Tibial nerve (tissue), 4 donors: ENCODE measurements at regions not wholly inside any gene's neighbourhood (a gene's known extent, or its start where the extent isn't known, plus 50 kb on each side); places are given as distances from the start of the nearest gene placed in this dataset.
A peak's percentile ranks its signal among the peaks of the same experiment; 100 is the strongest.

Experiments
- DNase-seq, 2 donors: peaks; one replicate each; pipeline ENCODE4 v3.0.0-alpha.2; 2019; ENCODE audit warnings: low spot score in 2 of 2
- H3K27ac ChIP-seq, 4 donors: fragments of 200-600 bp; sonication (generic) in 3 of 4; one replicate each; pipeline ENCODE4 v1.5.1; 2017 to 2019; ENCODE audit warnings: mild to moderate bottlenecking in 1 of 4
- H3K27me3 ChIP-seq, 2 donors: fragments of 200-600 bp; sonication (generic) in 1 of 2; one replicate each; pipeline versions ENCODE4 v1.5.1 to v1.6.0; 2017 to 2019
- H3K36me3 ChIP-seq, 3 donors: fragments of 200-600 bp; sonication (generic); one replicate each; pipeline ENCODE4 v1.5.1; 2018 to 2019
- H3K4me1 ChIP-seq, 4 donors: fragments of 200-600 bp; sonication (generic) in 3 of 4; one replicate each; pipeline ENCODE4 v1.5.1; 2017 to 2019
- H3K4me3 ChIP-seq, 4 donors: fragments of 200-600 bp; sonication (generic) in 3 of 4; one replicate each; pipeline ENCODE4 v1.5.1; 2017 to 2019; ENCODE audit warnings: mild to moderate bottlenecking in 1 of 4, moderate library complexity in 1 of 4
- H3K9me3 ChIP-seq, 4 donors: fragments of 200-600 bp; sonication (generic) in 3 of 4; one replicate each; pipeline ENCODE4 v1.5.1; 2017 to 2019
- EP300 ChIP-seq, 2 donors: sonication (generic); formaldehyde crosslinking; IDR thresholded peaks; one replicate each; pipeline ENCODE4 v1.6.1; 2017; ENCODE audit warnings: antibody characterized with exemption in 2 of 2, mild to moderate bottlenecking in 1 of 2
- POLR2A ChIP-seq, 2 donors: fragments of 450-650 bp; IDR thresholded peaks; one replicate each; pipeline ENCODE4 v1.6.1; 2017; ENCODE audit warnings: antibody characterized with exemption in 2 of 2, mild to moderate bottlenecking in 2 of 2, moderate library complexity in 2 of 2
- WGBS, 2 donors: methylation state at CpG; one replicate each; pipeline ENCODE4 v1.1.5; 2018; 5-methylcytosine and 5-hydroxymethylcytosine counted together
- TF ChIP-seq, protein P1 (sequence below), 5 experiments: fragments of 200-600 bp in 3 of 5; fragments of 450-650 bp in 2 of 5; sonication (generic) in 3 of 5; IDR thresholded peaks; one replicate each; pipeline ENCODE4 v1.5.1; 2016 to 2019; ENCODE audit warnings: antibody characterized with exemption in 5 of 5, mild to moderate bottlenecking in 3 of 5, moderate library complexity in 2 of 5

DNA sequence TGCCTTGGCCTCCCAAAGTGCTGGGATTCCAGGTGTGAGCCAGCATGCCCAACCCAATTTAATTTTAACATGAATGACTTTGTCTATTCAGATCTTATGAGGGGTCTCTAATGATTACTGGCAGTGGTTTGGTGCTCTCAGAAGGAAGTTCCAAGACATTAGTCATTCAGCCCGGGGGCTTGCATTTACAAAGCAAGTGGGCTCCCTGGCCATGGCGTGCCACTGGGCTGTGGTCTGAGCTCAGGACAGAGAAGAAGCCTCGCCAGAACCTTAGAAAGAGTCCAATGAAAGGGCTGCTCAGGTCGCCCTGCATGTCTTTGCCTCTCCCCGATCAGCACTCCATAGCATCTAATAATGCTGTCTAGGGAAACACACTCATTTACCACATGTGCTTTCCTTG is 182.6 kb upstream of the CHAC2 start:
- H3K9me3 ChIP-seq = no peaks in the 10 kb centered on the region
- 73 to 79% methylated on average over 5 of the region's 5 CpGs for WGBS, 2 donors
- H3K27ac ChIP-seq = no peak overlapping the region
- no peaks in the 10 kb centered on the region for H3K36me3 ChIP-seq
- no peaks in the 10 kb centered on the region for H3K27me3 ChIP-seq
- no peaks in the 10 kb centered on the region for H3K4me1 ChIP-seq
- DNase-seq = no peak
- no peak for TF ChIP-seq EP300 (IDR thresholded peaks at IDR 0.05)
- no peak for TF ChIP-seq POLR2A (IDR thresholded peaks at IDR 0.05)
- TF ChIP-seq, protein P1, sequence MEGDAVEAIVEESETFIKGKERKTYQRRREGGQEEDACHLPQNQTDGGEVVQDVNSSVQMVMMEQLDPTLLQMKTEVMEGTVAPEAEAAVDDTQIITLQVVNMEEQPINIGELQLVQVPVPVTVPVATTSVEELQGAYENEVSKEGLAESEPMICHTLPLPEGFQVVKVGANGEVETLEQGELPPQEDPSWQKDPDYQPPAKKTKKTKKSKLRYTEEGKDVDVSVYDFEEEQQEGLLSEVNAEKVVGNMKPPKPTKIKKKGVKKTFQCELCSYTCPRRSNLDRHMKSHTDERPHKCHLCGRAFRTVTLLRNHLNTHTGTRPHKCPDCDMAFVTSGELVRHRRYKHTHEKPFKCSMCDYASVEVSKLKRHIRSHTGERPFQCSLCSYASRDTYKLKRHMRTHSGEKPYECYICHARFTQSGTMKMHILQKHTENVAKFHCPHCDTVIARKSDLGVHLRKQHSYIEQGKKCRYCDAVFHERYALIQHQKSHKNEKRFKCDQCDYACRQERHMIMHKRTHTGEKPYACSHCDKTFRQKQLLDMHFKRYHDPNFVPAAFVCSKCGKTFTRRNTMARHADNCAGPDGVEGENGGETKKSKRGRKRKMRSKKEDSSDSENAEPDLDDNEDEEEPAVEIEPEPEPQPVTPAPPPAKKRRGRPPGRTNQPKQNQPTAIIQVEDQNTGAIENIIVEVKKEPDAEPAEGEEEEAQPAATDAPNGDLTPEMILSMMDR (IDR thresholded peaks at IDR 0.05) = no peak
- no peak overlapping the region for H3K4me3 ChIP-seq

DNA sequence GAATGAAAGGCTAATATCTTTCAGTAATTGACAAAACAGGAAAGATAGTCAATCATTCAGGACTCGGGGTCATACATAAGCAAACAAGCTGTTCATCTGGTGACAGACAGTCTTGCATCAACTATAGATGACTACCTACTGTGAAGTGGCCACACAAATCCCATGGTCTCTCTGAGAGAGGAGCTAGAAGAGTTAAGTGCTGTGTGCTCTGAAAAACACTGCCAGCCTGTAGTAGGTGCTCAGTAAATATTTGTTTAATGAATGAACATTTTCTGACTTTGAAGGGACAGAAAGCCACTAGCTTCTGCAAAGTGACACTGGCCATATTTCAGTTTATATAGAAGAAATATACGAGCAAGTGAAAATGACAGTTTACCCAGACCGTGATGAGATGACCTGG is 184.0 kb upstream of the CHAC2 start:
- no peak for DNase-seq
- Histone ChIP-seq H3K9me3 (no peaks in the 10 kb centered on the region), H3K27me3 (no peaks in the 10 kb centered on the region), H3K4me3 (no peak overlapping the region), H3K27ac (no peak overlapping the region), H3K4me1 (no peaks in the 10 kb centered on the region), H3K36me3 (no peaks in the 10 kb centered on the region)
- 83 to 85% methylated on average over 3 of the region's 3 CpGs for WGBS, 2 donors
- TF ChIP-seq, protein P1 (IDR thresholded peaks at IDR 0.05) = no peak
- TF ChIP-seq EP300 (IDR thresholded peaks at IDR 0.05) (no peak), POLR2A (IDR thresholded peaks at IDR 0.05) (no peak)

- no peaks in the 10 kb centered on the region for H3K27me3 ChIP-seq
- WGBS, 2 donors = 41 to 54% methylated on average over 2 of the region's 2 CpGs
These were observed 185.0 kb upstream of the CHAC2 start for GRCh38 chr2:53582556-53582955.

GRCh38 chr2:53576166-53576565 is 191.4 kb upstream of the CHAC2 start:
- Histone ChIP-seq H3K27ac (peak overlapping the region in 1 of 4 donors; percentile 32), H3K4me1 (peaks cover 0 to 18% (median 0%) of the 10 kb centered on the region in 4 donors), H3K9me3 (no peaks in the 10 kb centered on the region), H3K36me3 (no peaks in the 10 kb centered on the region), H3K4me3 (no peak overlapping the region), H3K27me3 (no peaks in the 10 kb centered on the region)
- TF ChIP-seq, protein P1 (IDR thresholded peaks at IDR 0.05) = no peak
- TF ChIP-seq EP300 (IDR thresholded peaks at IDR 0.05) (no peak), POLR2A (IDR thresholded peaks at IDR 0.05) (no peak)
- 14 to 34% methylated on average over 3 of the region's 3 CpGs for WGBS, 2 donors
- DNase-seq = no peak

More at GRCh38 chr2:53582556-53582955, 185.0 kb upstream of the CHAC2 start:
- H3K36me3 ChIP-seq = no peaks in the 10 kb centered on the region
- no peak for TF ChIP-seq EP300 (IDR thresholded peaks at IDR 0.05)
- TF ChIP-seq, protein P1 (IDR thresholded peaks at IDR 0.05) = no peak
- no peak for TF ChIP-seq POLR2A (IDR thresholded peaks at IDR 0.05)
- no peak overlapping the region for H3K4me3 ChIP-seq
- no peaks in the 10 kb centered on the region for H3K4me1 ChIP-seq
- DNase-seq = no peak
- H3K9me3 ChIP-seq = no peaks in the 10 kb centered on the region
- no peak overlapping the region for H3K27ac ChIP-seq

DNA sequence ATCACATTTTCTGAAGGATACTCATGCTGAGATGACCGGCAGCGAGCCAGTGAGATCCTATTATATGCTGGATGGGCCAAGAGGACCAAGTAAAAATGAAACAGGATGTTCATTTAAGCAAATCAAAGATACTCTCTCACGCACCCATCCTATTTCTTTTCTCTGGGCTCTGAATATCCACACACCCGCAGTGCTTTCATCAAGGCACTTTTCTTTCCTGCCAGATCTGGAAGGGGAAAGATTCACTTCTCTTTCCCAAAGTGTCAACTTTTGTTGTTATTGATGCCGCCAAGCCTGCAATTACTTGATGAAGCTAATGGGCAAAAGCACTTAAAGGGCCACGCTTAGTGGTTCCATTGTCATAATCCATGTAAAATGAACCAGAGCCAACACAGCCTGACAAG is 191.9 kb upstream of the CHAC2 start:
- Histone ChIP-seq H3K4me1 (peaks cover 0 to 18% (median 0%) of the 10 kb centered on the region in 4 donors), H3K36me3 (no peaks in the 10 kb centered on the region), H3K9me3 (no peaks in the 10 kb centered on the region), H3K4me3 (peak overlapping the region in 1 of 4 donors; percentile 13), H3K27me3 (no peaks in the 10 kb centered on the region), H3K27ac (peak overlapping the region in 1 of 4 donors; percentile 32)
- no peak for TF ChIP-seq POLR2A (IDR thresholded peaks at IDR 0.05)
- TF ChIP-seq, protein P1 (IDR thresholded peaks at IDR 0.05) = no peak
- no peak for TF ChIP-seq EP300 (IDR thresholded peaks at IDR 0.05)
- 44 to 47% methylated on average over 6 of the region's 6 CpGs for WGBS, 2 donors
- DNase-seq = peak in 1 of 2 donors; percentile 25
